Astrocyte (in vitro differentiated cells and primary cell): ENCODE measurements at regions not wholly inside any gene's neighbourhood (a gene's known extent, or its start where the extent isn't known, plus 50 kb on each side); places are given as distances from the start of the nearest gene placed in this dataset.

ENCODE experiments used
- DNase-seq: peaks from one replicate; pipeline ENCODE4 v3.0.0-alpha.2; 2010; ENCODE audit warnings: low read depth
- FAIRE-seq: peaks from 2 replicates; lab custom pipeline; 2011; peaks lifted over from hg19 to GRCh38; lab: Jason Lieb, UNC
- H2AFZ ChIP-seq: 2 replicates; pipeline ENCODE4 v1.6.0; 2012; ENCODE audit warnings: low read depth, low read length, inconsistent platforms
- H3K27ac ChIP-seq: 2 replicates; pipeline ENCODE4 v1.5.1; 2011; ENCODE audit warnings: low read depth, low read length, inconsistent platforms
- H3K27me3 ChIP-seq: 2 replicates; pipeline ENCODE4 v1.6.0; 2011; ENCODE audit warnings: low read length, inconsistent platforms; ENCODE audit not compliant: insufficient read depth
- H3K36me3 ChIP-seq: 2 replicates; pipeline ENCODE4 v1.5.1; 2011; ENCODE audit warnings: low read length, inconsistent platforms; ENCODE audit not compliant: insufficient read depth
- H3K4me1 ChIP-seq: 2 replicates; pipeline ENCODE4 v1.5.1; 2011; ENCODE audit warnings: low read length, inconsistent platforms; ENCODE audit not compliant: insufficient read depth
- H3K4me2 ChIP-seq: 2 replicates; pipeline ENCODE4 v1.6.0; 2012; ENCODE audit warnings: low read length, inconsistent platforms
- H3K4me3 ChIP-seq: 2 replicates; pipeline ENCODE4 v1.5.1; 2011; ENCODE audit warnings: low read depth, mild to moderate bottlenecking, low read length, inconsistent platforms; ENCODE audit not compliant: insufficient read depth
- H3K79me2 ChIP-seq: 2 replicates; pipeline ENCODE4 v1.6.0; 2012; ENCODE audit warnings: mild to moderate bottlenecking, low read length, inconsistent platforms; ENCODE audit not compliant: insufficient read depth
- H3K9ac ChIP-seq: 2 replicates; pipeline ENCODE4 v1.6.0; 2012; ENCODE audit warnings: mild to moderate bottlenecking, low read length, inconsistent platforms
- H3K9me3 ChIP-seq: 2 replicates; pipeline ENCODE4 v1.5.1; 2012; ENCODE audit warnings: low read depth, mild to moderate bottlenecking, low read length, inconsistent platforms; ENCODE audit not compliant: insufficient read depth
- H4K20me1 ChIP-seq: 2 replicates; pipeline ENCODE4 v1.6.0; 2012; ENCODE audit warnings: low read length, inconsistent platforms; ENCODE audit not compliant: insufficient read depth
- H3K27ac Mint-ChIP-seq: one replicate; pipeline ENCODE4 v1.8.0; 2021; ENCODE audit warnings: mild to moderate bottlenecking, mixed read lengths; ENCODE audit not compliant: unreplicated experiment
- H3K27me3 Mint-ChIP-seq: one replicate; pipeline ENCODE4 v1.8.0; 2021; ENCODE audit warnings: low read depth, mixed read lengths; ENCODE audit not compliant: unreplicated experiment
- H3K36me3 Mint-ChIP-seq: one replicate; pipeline ENCODE4 v1.8.0; 2021; ENCODE audit warnings: low read depth, mixed read lengths; ENCODE audit not compliant: unreplicated experiment
- H3K4me1 Mint-ChIP-seq: one replicate; pipeline ENCODE4 v1.8.0; 2021; ENCODE audit warnings: low read depth, mixed read lengths; ENCODE audit not compliant: unreplicated experiment
- H3K4me3 Mint-ChIP-seq: one replicate; pipeline ENCODE4 v1.8.0; 2021; ENCODE audit warnings: mild to moderate bottlenecking, moderate library complexity, mixed read lengths; ENCODE audit not compliant: unreplicated experiment
- H3K9me3 Mint-ChIP-seq: one replicate; pipeline ENCODE4 v1.8.0; 2021; ENCODE audit warnings: mild to moderate bottlenecking, mixed read lengths; ENCODE audit not compliant: unreplicated experiment
- EZH2 ChIP-seq: IDR thresholded peaks from 2 replicates; pipeline ENCODE4 v1.6.1; 2012; ENCODE audit warnings: mild to moderate bottlenecking, low read length, inconsistent platforms; ENCODE audit not compliant: insufficient read depth
- TF ChIP-seq, protein P1 (sequence below): IDR thresholded peaks from 2 replicates; pipeline ENCODE4 v1.5.1; 2011; ENCODE audit warnings: low read depth, mild to moderate bottlenecking, inconsistent platforms, low read length, moderate library complexity; ENCODE audit not compliant: insufficient read depth

- H3K27ac Mint-ChIP-seq: no peak overlapping the region
- TF ChIP-seq, protein P1, sequence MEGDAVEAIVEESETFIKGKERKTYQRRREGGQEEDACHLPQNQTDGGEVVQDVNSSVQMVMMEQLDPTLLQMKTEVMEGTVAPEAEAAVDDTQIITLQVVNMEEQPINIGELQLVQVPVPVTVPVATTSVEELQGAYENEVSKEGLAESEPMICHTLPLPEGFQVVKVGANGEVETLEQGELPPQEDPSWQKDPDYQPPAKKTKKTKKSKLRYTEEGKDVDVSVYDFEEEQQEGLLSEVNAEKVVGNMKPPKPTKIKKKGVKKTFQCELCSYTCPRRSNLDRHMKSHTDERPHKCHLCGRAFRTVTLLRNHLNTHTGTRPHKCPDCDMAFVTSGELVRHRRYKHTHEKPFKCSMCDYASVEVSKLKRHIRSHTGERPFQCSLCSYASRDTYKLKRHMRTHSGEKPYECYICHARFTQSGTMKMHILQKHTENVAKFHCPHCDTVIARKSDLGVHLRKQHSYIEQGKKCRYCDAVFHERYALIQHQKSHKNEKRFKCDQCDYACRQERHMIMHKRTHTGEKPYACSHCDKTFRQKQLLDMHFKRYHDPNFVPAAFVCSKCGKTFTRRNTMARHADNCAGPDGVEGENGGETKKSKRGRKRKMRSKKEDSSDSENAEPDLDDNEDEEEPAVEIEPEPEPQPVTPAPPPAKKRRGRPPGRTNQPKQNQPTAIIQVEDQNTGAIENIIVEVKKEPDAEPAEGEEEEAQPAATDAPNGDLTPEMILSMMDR: no peak
- no peak for TF ChIP-seq EZH2
- Histone ChIP-seq H3K4me1 (no peaks in the 10 kb centered on the region), H3K9ac (no peak overlapping the region), H3K27ac (no peak overlapping the region), H3K9me3 (no peaks in the 10 kb centered on the region), H3K4me2 (no peak overlapping the region), H3K4me3 (no peak overlapping the region), H3K36me3 (no peaks in the 10 kb centered on the region), H2AFZ (no peak overlapping the region), H4K20me1 (no peaks in the 10 kb centered on the region), H3K79me2 (no peaks in the 10 kb centered on the region), H3K27me3 (no peaks in the 10 kb centered on the region)
- H3K36me3 Mint-ChIP-seq: no peaks in the 10 kb centered on the region
- FAIRE-seq (no peak), DNase-seq (no peak)
- no peaks in the 10 kb centered on the region for H3K27me3 Mint-ChIP-seq
- no peaks in the 10 kb centered on the region for H3K9me3 Mint-ChIP-seq
- no peak overlapping the region for H3K4me3 Mint-ChIP-seq
- H3K4me1 Mint-ChIP-seq: no peaks in the 10 kb centered on the region
These were observed 87.2 kb upstream of the VRK2 start for GRCh38 chr2:57959390-57959789.

DNA sequence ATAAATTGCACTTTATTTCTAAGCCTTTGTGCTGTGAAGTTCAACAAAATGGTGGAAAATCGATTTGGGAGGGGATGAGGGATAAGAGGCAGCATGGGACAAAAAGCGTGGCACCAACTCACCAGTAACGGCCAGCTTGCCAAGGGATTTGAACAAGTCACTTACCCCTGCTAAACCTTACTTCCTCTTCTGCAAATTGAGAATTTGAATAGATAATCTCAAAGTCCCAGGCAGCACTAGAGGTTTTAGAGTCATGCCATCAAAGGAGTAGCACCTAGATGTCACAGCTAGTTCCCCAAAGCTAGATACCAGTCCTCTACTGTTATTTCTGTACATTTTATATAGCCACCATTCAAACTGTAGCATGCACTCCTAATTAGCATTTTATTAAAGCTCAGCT, 83.7 kb upstream of the VRK2 start:
- no peak overlapping the region for H3K4me3 Mint-ChIP-seq
- TF ChIP-seq, protein P1: no peak
- TF ChIP-seq EZH2: no peak

GRCh38 chr2:57965219-57965618, 81.4 kb upstream of the VRK2 start:
- Mint-ChIP-seq H3K4me3 (no peak overlapping the region), H3K9me3 (no peaks in the 10 kb centered on the region), H3K4me1 (no peaks in the 10 kb centered on the region), H3K36me3 (no peaks in the 10 kb centered on the region), H3K27ac (no peak overlapping the region), H3K27me3 (no peaks in the 10 kb centered on the region)
- Histone ChIP-seq H3K4me1 (no peaks in the 10 kb centered on the region), H3K27ac (no peak overlapping the region), H4K20me1 (no peaks in the 10 kb centered on the region), H2AFZ (no peak overlapping the region), H3K9ac (no peak overlapping the region), H3K36me3 (no peaks in the 10 kb centered on the region), H3K9me3 (no peaks in the 10 kb centered on the region), H3K4me3 (no peak overlapping the region), H3K27me3 (no peaks in the 10 kb centered on the region), H3K4me2 (no peak overlapping the region), H3K79me2 (no peaks in the 10 kb centered on the region)
- DNase-seq (no peak), FAIRE-seq (no peak)
- TF ChIP-seq, protein P1: no peak
- no peak for TF ChIP-seq EZH2

More for the DNA sequence above, 83.7 kb upstream of the VRK2 start:
- no peak overlapping the region for H3K4me2 ChIP-seq
- no peaks in the 10 kb centered on the region for H3K9me3 ChIP-seq
- Mint-ChIP-seq H3K9me3 (no peaks in the 10 kb centered on the region), H3K36me3 (no peaks in the 10 kb centered on the region), H3K27ac (no peak overlapping the region), H3K4me1 (no peaks in the 10 kb centered on the region), H3K27me3 (no peaks in the 10 kb centered on the region)
- H4K20me1 ChIP-seq: no peaks in the 10 kb centered on the region
- FAIRE-seq (no peak), DNase-seq (no peak)
- no peak overlapping the region for H3K9ac ChIP-seq
- H3K36me3 ChIP-seq: no peaks in the 10 kb centered on the region
- H3K79me2 ChIP-seq: no peaks in the 10 kb centered on the region
- no peaks in the 10 kb centered on the region for H3K4me1 ChIP-seq
- no peaks in the 10 kb centered on the region for H3K27me3 ChIP-seq
- no peak overlapping the region for H3K27ac ChIP-seq
- H2AFZ ChIP-seq: no peak overlapping the region
- no peak overlapping the region for H3K4me3 ChIP-seq
